BJ (cell line): ENCODE measurements at regions not wholly inside any gene's neighbourhood (a gene's known extent, or its start where the extent isn't known, plus 50 kb on each side); places are given as distances from the start of the nearest gene placed in this dataset.

ENCODE experiments used
- CTCF ChIA-PET: fragments of 350-600 bp; formaldehyde crosslinking; extraction: SDS; loops from one replicate; lab custom pipeline; 2021; ENCODE audit warnings: antibody characterized with exemption, inconsistent platforms; lab: Yijun Ruan, JAX
- POLR2A ChIA-PET: fragments of 300-600 bp; sonication (Branson Sonifier 250); formaldehyde crosslinking; extraction: SDS; loops from one replicate; lab custom pipeline; 2021; ENCODE audit warnings: antibody characterized with exemption; lab: Charles Lee
- DNase-seq: peaks from one replicate; pipeline ENCODE4 v3.0.0-alpha.2; 2011; ENCODE audit warnings: low read depth
- H3K27me3 ChIP-seq: 2 replicates; pipeline ENCODE4 v1.6.0; 2011; ENCODE audit warnings: low read length; ENCODE audit not compliant: control insufficient read depth, insufficient read depth
- H3K36me3 ChIP-seq: 2 replicates; pipeline ENCODE4 v1.5.1; 2011; ENCODE audit warnings: low read length; ENCODE audit not compliant: control insufficient read depth, insufficient read depth
- H3K4me3 ChIP-seq: 2 replicates; pipeline ENCODE4 v1.5.1; 2011; ENCODE audit warnings: low read depth, mild to moderate bottlenecking, control low read depth, low read length
- CTCF ChIP-seq: IDR thresholded peaks from 2 replicates; pipeline ENCODE4 v1.5.1; 2011; ENCODE audit warnings: low read depth, mild to moderate bottlenecking, control low read depth, inconsistent platforms, low read length, moderate library complexity; ENCODE audit not compliant: insufficient read depth

- ChIA-PET CTCF (no interaction called here), POLR2A (no interaction called here)
- no peaks in the 10 kb centered on the region for H3K36me3 ChIP-seq
- TF ChIP-seq CTCF = no peak
- H3K27me3 ChIP-seq = no peaks in the 10 kb centered on the region
- no peak for DNase-seq
- H3K4me3 ChIP-seq = no peak overlapping the region
Measured at GRCh38 chr5:85910335-85910734, 707.4 kb upstream of the COX7C start.

GRCh38 chr5:85920984-85921383 lies 696.8 kb upstream of the COX7C start:
- ChIA-PET POLR2A (no interaction called here), CTCF (no interaction called here)
- no peak for TF ChIP-seq CTCF
- no peak for DNase-seq
- H3K27me3 ChIP-seq = no peaks in the 10 kb centered on the region
- no peak overlapping the region for H3K4me3 ChIP-seq
- H3K36me3 ChIP-seq = no peaks in the 10 kb centered on the region

GRCh38 chr5:85921590-85921989 lies 696.2 kb upstream of the COX7C start:
- ChIA-PET CTCF (no interaction called here), POLR2A (no interaction called here)
- Histone ChIP-seq H3K4me3 (no peak overlapping the region), H3K27me3 (no peaks in the 10 kb centered on the region), H3K36me3 (no peaks in the 10 kb centered on the region)
- no peak for TF ChIP-seq CTCF
- no peak for DNase-seq

- no peaks in the 10 kb centered on the region for H3K27me3 ChIP-seq
- no peaks in the 10 kb centered on the region for H3K36me3 ChIP-seq
- no peak for DNase-seq
- no peak for TF ChIP-seq CTCF
- ChIA-PET POLR2A (no interaction called here), CTCF (no interaction called here)
- no peak overlapping the region for H3K4me3 ChIP-seq
Measured at GRCh38 chr5:85927632-85928031, 690.1 kb upstream of the COX7C start.

GRCh38 chr5:85929713-85930112 lies 688.0 kb upstream of the COX7C start:
- ChIA-PET POLR2A (no interaction called here), CTCF (no interaction called here)
- no peaks in the 10 kb centered on the region for H3K27me3 ChIP-seq
- H3K36me3 ChIP-seq = no peaks in the 10 kb centered on the region
- H3K4me3 ChIP-seq = no peak overlapping the region
- TF ChIP-seq CTCF = no peak
- no peak for DNase-seq
